PC-9 (cell line): ENCODE measurements at regions not wholly inside any gene's neighbourhood (a gene's known extent, or its start where the extent isn't known, plus 50 kb on each side); places are given as distances from the start of the nearest gene placed in this dataset.

ENCODE experiments used
- BruUV-seq: library from RNA; stranded (reverse); fragments of 400-500 nt; replicated peaks from 2 replicates; lab custom pipeline; 2021; lab: Mats Ljungman, UMichigan
- CTCF ChIA-PET: fragments of 300-600 bp; sonication (Branson Sonifier 250); formaldehyde crosslinking; loops from one replicate; lab custom pipeline; 2022; ENCODE audit warnings: antibody characterized with exemption; lab: Charles Lee
- POLR2A ChIA-PET: fragments of 300-600 bp; sonication (Branson Sonifier 250); formaldehyde crosslinking; loops from one replicate; lab custom pipeline; 2022; ENCODE audit warnings: antibody characterized with exemption; ENCODE audit not compliant: unreplicated experiment; lab: Charles Lee
- DNase-seq, 2 experiments: peaks; one replicate each; pipeline versions ENCODE4 v3.0.0 to v3.0.0-alpha.2; 2015 to 2022; ENCODE audit warnings: mixed read lengths in 1 of 2
- H2AFZ ChIP-seq: fragments of 200-600 bp; sonication (generic); 2 replicates; pipeline ENCODE4 v1.8.1; 2017; ENCODE audit warnings: antibody characterized with exemption
- H3F3A ChIP-seq: fragments of 200-600 bp; sonication (generic); 2 replicates; pipeline ENCODE4 v1.8.1; 2017; ENCODE audit warnings: antibody characterized with exemption, mild to moderate bottlenecking, low read depth; ENCODE audit not compliant: insufficient read depth
- H3K27ac ChIP-seq: fragments of 200-600 bp; sonication (generic); 2 replicates; pipeline ENCODE4 v1.6.1; 2016; ENCODE audit warnings: mixed run types
- H3K27me3 ChIP-seq: fragments of 200-600 bp; sonication (generic); 2 replicates; pipeline ENCODE4 v1.6.1; 2016; ENCODE audit warnings: low read depth, mixed run types; ENCODE audit not compliant: insufficient read depth
- H3K36me3 ChIP-seq: fragments of 200-600 bp; sonication (generic); 2 replicates; pipeline ENCODE4 v1.6.1; 2016; ENCODE audit warnings: low read depth, mixed run types
- H3K4me1 ChIP-seq: fragments of 200-600 bp; sonication (generic); replicated peaks from 2 replicates; pipeline ENCODE4 v1.6.1; 2016; ENCODE audit warnings: mixed run types; ENCODE audit not compliant: insufficient read depth
- H3K4me2 ChIP-seq: fragments of 200-600 bp; sonication (generic); 2 replicates; pipeline ENCODE4 v1.6.1; 2017; ENCODE audit warnings: mixed run types
- H3K4me3 ChIP-seq: fragments of 200-600 bp; sonication (generic); 2 replicates; pipeline ENCODE4 v1.6.1; 2016; ENCODE audit warnings: mixed run types
- H3K79me2 ChIP-seq: fragments of 200-600 bp; sonication (generic); 2 replicates; pipeline ENCODE4 v1.6.1; 2017; ENCODE audit warnings: low read depth, mixed run types
- H3K9me2 ChIP-seq: fragments of 200-600 bp; sonication (generic); 2 replicates; pipeline ENCODE4 v1.8.1; 2017; ENCODE audit warnings: mild to moderate bottlenecking; ENCODE audit not compliant: insufficient read depth
- H3K9me3 ChIP-seq: fragments of 200-600 bp; sonication (generic); 2 replicates; pipeline ENCODE4 v1.8.1; 2016; ENCODE audit warnings: low read depth; ENCODE audit not compliant: insufficient read depth
- H4K20me1 ChIP-seq: fragments of 200-600 bp; sonication (generic); 2 replicates; pipeline ENCODE4 v1.8.1; 2017; ENCODE audit not compliant: insufficient read depth
- EZH2 ChIP-seq: fragments of 200-600 bp; sonication (generic); IDR thresholded peaks from 2 replicates; pipeline ENCODE4 v1.8.0; 2017; ENCODE audit warnings: antibody characterized with exemption, low read depth
- intact Hi-C: fragments of 100-400 bp; cut with micrococcal nuclease; formaldehyde crosslinking; loops from one replicate; pipeline ENCODE4 v1.10.0; 2022; ENCODE audit not compliant: unreplicated experiment
- TF ChIP-seq, protein P1 (sequence below): fragments of 200-600 bp; sonication (generic); conservative IDR thresholded peaks from 2 replicates; pipeline ENCODE4 v1.6.1; 2017; ENCODE audit warnings: mixed run types, antibody characterized with exemption, mild to moderate bottlenecking, moderate library complexity

DNA sequence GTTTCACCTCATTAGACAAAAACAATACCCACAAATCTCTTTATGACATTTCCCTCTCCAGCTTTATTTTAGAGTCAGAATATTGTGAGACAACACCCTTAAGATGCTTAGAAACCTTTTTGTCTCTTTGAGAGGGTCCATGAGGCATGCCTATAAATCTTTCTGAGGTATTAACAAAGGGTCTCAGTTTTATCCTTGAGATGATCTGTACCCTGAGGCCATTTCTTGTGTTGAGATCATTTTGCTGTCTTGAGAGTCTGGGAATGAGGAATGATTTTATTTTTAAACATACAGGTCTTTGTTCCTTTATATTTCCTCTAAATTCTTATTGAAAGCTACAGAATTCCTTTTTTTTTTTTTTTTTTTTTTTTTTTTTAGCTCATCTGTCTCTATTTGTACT is 179.7 kb upstream of the HS3ST4 start:
- TF ChIP-seq EZH2 = no peak
- TF ChIP-seq, protein P1, sequence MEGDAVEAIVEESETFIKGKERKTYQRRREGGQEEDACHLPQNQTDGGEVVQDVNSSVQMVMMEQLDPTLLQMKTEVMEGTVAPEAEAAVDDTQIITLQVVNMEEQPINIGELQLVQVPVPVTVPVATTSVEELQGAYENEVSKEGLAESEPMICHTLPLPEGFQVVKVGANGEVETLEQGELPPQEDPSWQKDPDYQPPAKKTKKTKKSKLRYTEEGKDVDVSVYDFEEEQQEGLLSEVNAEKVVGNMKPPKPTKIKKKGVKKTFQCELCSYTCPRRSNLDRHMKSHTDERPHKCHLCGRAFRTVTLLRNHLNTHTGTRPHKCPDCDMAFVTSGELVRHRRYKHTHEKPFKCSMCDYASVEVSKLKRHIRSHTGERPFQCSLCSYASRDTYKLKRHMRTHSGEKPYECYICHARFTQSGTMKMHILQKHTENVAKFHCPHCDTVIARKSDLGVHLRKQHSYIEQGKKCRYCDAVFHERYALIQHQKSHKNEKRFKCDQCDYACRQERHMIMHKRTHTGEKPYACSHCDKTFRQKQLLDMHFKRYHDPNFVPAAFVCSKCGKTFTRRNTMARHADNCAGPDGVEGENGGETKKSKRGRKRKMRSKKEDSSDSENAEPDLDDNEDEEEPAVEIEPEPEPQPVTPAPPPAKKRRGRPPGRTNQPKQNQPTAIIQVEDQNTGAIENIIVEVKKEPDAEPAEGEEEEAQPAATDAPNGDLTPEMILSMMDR = no peak
- intact Hi-C loops = no loop called here
- H3K27me3 ChIP-seq = no peaks in the 10 kb centered on the region
- H4K20me1 ChIP-seq = no peaks in the 10 kb centered on the region
- H3K4me2 ChIP-seq = no peak overlapping the region
- H3K9me2 ChIP-seq = no peaks in the 10 kb centered on the region
- no peak for DNase-seq
- H2AFZ ChIP-seq = no peak overlapping the region
- no peak overlapping the region for H3K4me3 ChIP-seq
- CTCF ChIA-PET = no interaction called here
- no TSS peak for BruUV-seq
- H3K4me1 ChIP-seq = no peaks in the 10 kb centered on the region
- H3K79me2 ChIP-seq = no peaks in the 10 kb centered on the region
- no peaks in the 10 kb centered on the region for H3F3A ChIP-seq
- no peaks in the 10 kb centered on the region for H3K36me3 ChIP-seq
- POLR2A ChIA-PET = no interaction called here
- no peak overlapping the region for H3K27ac ChIP-seq
- H3K9me3 ChIP-seq = no peaks in the 10 kb centered on the region; the same call in 1 of the 2 replicates

DNA sequence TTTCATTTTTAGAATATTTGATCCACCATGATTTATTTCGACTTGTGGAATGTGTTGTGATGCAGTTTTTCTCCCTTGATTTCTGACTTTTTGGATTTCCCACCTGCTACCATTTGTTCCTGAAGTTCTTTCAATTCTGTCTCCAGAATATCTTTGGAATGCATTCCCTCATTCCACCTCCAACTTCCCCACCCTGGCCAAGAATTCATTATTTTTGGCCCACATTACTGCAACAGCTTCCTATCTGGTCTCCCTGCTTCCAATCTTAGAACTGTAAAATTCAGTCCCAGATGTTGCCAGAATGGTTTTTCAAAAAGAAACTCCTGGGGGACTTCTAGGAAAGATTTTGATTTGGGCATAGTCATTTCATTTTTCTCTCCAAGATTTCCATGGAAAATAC is 182.3 kb upstream of the HS3ST4 start:
- Histone ChIP-seq H3K79me2 (no peaks in the 10 kb centered on the region), H3K9me2 (no peaks in the 10 kb centered on the region)
- TF ChIP-seq, protein P1 = no peak
- no peak for TF ChIP-seq EZH2

DNA sequence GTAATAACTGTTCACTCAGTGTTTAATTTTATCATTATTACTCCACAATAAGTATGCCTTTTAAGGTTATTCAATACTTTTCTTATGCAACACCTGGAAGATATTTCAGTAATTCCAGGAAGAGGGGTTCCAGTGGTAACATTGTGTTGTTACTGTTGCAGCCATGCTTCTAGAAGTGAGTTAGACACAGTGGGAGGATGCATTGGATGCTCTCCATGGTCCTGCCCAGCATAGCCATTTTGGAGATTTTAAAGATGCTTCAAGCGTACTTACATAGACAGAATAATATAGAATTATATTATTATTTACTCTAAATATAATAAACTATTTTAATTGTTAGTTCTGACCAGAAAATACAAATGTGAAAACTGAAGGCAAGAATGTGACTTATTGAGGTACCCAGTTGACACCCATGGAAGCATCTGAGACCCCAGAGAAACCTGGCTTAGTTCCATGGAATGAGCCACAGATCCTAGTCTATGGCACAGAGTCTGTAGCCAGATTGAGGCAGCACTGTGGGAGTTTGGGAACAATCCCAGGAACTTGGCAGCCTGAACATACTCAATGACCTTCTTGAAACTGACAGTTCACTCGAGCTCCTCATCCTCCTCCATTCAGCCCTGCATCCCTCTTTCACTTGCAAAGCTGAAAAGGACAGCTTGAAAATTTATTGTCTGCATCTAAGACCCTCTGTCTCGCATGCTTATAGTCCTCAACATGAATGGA is 190.1 kb upstream of the HS3ST4 start:
- no peaks in the 10 kb centered on the region for H3K9me2 ChIP-seq
- intact Hi-C loops = no loop called here
- ChIA-PET CTCF (interaction anchor here (0.7 kb wide), 1 partner anchor 1313 kb away, joined by 3 read pairs; no protein-coding TSS in a partner anchor), POLR2A (no interaction called here)
- no peak overlapping the region for H3K27ac ChIP-seq
- no peaks in the 10 kb centered on the region for H3K36me3 ChIP-seq
- no peaks in the 10 kb centered on the region for H3K9me3 ChIP-seq
- no peak for DNase-seq
- H4K20me1 ChIP-seq = no peaks in the 10 kb centered on the region
- no peaks in the 10 kb centered on the region; the same call in 1 of the 2 replicates for H3K27me3 ChIP-seq
- no peak overlapping the region for H3K4me3 ChIP-seq
- no peak overlapping the region for H3K4me2 ChIP-seq
- no peaks in the 10 kb centered on the region for H3K4me1 ChIP-seq
- H3K79me2 ChIP-seq = no peaks in the 10 kb centered on the region
- no peaks in the 10 kb centered on the region for H3F3A ChIP-seq
- no peak overlapping the region for H2AFZ ChIP-seq
- TF ChIP-seq EZH2 = no peak
- TF ChIP-seq, protein P1 = no peak
- BruUV-seq = no TSS peak

More for the DNA sequence above, 182.3 kb upstream of the HS3ST4 start:
- ChIA-PET POLR2A (no interaction called here), CTCF (no interaction called here)
- Histone ChIP-seq H3K27me3 (no peaks in the 10 kb centered on the region; the same call in 1 of the 2 replicates), H4K20me1 (no peaks in the 10 kb centered on the region), H3K4me2 (no peak overlapping the region), H3K27ac (no peak overlapping the region), H3K9me3 (no peaks in the 10 kb centered on the region; the same call in 1 of the 2 replicates), H3K4me1 (no peaks in the 10 kb centered on the region), H3K36me3 (no peaks in the 10 kb centered on the region), H3K4me3 (no peak overlapping the region), H2AFZ (no peak overlapping the region), H3F3A (no peaks in the 10 kb centered on the region)
- BruUV-seq = no TSS peak
- intact Hi-C loops = no loop called here
- no peak for DNase-seq
